H1 (cell line): ENCODE measurements at regions not wholly inside any gene's neighbourhood (a gene's known extent, or its start where the extent isn't known, plus 50 kb on each side); places are given as distances from the start of the nearest gene placed in this dataset.

Experiments used
- POLR2AphosphoS5 ChIP-seq: IDR thresholded peaks from 2 replicates; pipeline ENCODE4 v1.6.1; 2011; ENCODE audit warnings: low read depth, low read length
- POU5F1 ChIP-seq: IDR thresholded peaks from 2 replicates; pipeline ENCODE4 v1.6.1; 2011; ENCODE audit warnings: low read depth, mild to moderate bottlenecking, low read length, moderate library complexity
- SAP30 ChIP-seq: fragments of 300-600 bp; sonication (generic); IDR thresholded peaks from 2 replicates; pipeline ENCODE4 v1.7.1; 2012; ENCODE audit warnings: low read length, moderate library complexity, mild to moderate bottlenecking, inconsistent platforms; ENCODE audit not compliant: insufficient read depth, insufficient replicate concordance
- SP1 ChIP-seq: IDR thresholded peaks from 2 replicates; pipeline ENCODE4 v1.6.1; 2011; ENCODE audit warnings: low read depth, low read length
- TCF12 ChIP-seq: IDR thresholded peaks from 2 replicates; pipeline ENCODE4 v1.6.1; 2011; ENCODE audit warnings: low read depth, mild to moderate bottlenecking, low read length
- TF ChIP-seq, protein P1 (sequence below): fragments of 300-600 bp; sonication (generic); IDR thresholded peaks from 2 replicates; pipeline ENCODE4 v1.7.1; 2012; ENCODE audit warnings: low read length, moderate library complexity, mild to moderate bottlenecking, inconsistent platforms; ENCODE audit not compliant: insufficient replicate concordance

DNA sequence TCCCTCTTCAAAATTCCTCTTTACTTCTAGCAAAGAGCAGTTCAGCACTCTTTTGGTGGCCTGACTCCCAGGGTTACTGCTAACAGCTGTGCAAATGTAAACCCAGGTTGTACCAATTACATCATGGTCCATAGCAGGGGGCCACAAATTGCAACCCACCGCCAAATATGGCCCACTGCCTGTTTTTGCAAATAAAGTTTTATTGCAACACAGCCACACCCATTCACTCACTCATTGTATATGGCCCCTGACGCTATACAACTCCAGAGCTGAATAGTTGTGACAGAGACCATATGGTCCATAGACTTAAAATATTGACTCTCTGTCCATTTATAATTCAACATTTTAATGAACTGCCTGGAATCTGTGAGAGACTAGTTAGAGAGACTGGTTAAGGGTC is 233.4 kb downstream of the NFATC2 start (continued):
- TF ChIP-seq, protein P1, sequence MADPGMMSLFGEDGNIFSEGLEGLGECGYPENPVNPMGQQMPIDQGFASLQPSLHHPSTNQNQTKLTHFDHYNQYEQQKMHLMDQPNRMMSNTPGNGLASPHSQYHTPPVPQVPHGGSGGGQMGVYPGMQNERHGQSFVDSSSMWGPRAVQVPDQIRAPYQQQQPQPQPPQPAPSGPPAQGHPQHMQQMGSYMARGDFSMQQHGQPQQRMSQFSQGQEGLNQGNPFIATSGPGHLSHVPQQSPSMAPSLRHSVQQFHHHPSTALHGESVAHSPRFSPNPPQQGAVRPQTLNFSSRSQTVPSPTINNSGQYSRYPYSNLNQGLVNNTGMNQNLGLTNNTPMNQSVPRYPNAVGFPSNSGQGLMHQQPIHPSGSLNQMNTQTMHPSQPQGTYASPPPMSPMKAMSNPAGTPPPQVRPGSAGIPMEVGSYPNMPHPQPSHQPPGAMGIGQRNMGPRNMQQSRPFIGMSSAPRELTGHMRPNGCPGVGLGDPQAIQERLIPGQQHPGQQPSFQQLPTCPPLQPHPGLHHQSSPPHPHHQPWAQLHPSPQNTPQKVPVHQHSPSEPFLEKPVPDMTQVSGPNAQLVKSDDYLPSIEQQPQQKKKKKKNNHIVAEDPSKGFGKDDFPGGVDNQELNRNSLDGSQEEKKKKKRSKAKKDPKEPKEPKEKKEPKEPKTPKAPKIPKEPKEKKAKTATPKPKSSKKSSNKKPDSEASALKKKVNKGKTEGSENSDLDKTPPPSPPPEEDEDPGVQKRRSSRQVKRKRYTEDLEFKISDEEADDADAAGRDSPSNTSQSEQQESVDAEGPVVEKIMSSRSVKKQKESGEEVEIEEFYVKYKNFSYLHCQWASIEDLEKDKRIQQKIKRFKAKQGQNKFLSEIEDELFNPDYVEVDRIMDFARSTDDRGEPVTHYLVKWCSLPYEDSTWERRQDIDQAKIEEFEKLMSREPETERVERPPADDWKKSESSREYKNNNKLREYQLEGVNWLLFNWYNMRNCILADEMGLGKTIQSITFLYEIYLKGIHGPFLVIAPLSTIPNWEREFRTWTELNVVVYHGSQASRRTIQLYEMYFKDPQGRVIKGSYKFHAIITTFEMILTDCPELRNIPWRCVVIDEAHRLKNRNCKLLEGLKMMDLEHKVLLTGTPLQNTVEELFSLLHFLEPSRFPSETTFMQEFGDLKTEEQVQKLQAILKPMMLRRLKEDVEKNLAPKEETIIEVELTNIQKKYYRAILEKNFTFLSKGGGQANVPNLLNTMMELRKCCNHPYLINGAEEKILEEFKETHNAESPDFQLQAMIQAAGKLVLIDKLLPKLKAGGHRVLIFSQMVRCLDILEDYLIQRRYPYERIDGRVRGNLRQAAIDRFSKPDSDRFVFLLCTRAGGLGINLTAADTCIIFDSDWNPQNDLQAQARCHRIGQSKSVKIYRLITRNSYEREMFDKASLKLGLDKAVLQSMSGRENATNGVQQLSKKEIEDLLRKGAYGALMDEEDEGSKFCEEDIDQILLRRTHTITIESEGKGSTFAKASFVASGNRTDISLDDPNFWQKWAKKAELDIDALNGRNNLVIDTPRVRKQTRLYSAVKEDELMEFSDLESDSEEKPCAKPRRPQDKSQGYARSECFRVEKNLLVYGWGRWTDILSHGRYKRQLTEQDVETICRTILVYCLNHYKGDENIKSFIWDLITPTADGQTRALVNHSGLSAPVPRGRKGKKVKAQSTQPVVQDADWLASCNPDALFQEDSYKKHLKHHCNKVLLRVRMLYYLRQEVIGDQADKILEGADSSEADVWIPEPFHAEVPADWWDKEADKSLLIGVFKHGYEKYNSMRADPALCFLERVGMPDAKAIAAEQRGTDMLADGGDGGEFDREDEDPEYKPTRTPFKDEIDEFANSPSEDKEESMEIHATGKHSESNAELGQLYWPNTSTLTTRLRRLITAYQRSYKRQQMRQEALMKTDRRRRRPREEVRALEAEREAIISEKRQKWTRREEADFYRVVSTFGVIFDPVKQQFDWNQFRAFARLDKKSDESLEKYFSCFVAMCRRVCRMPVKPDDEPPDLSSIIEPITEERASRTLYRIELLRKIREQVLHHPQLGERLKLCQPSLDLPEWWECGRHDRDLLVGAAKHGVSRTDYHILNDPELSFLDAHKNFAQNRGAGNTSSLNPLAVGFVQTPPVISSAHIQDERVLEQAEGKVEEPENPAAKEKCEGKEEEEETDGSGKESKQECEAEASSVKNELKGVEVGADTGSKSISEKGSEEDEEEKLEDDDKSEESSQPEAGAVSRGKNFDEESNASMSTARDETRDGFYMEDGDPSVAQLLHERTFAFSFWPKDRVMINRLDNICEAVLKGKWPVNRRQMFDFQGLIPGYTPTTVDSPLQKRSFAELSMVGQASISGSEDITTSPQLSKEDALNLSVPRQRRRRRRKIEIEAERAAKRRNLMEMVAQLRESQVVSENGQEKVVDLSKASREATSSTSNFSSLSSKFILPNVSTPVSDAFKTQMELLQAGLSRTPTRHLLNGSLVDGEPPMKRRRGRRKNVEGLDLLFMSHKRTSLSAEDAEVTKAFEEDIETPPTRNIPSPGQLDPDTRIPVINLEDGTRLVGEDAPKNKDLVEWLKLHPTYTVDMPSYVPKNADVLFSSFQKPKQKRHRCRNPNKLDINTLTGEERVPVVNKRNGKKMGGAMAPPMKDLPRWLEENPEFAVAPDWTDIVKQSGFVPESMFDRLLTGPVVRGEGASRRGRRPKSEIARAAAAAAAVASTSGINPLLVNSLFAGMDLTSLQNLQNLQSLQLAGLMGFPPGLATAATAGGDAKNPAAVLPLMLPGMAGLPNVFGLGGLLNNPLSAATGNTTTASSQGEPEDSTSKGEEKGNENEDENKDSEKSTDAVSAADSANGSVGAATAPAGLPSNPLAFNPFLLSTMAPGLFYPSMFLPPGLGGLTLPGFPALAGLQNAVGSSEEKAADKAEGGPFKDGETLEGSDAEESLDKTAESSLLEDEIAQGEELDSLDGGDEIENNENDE, result no peak
- no peak for TF ChIP-seq POLR2AphosphoS5
- TF ChIP-seq SP1, result no peak
- TF ChIP-seq TCF12, result no peak
- no peak for TF ChIP-seq SAP30
- no peak for TF ChIP-seq POU5F1
- TF ChIP-seq, all 59 proteins: peak for 0
